Natural killer cell (primary cell): ENCODE measurements at regions not wholly inside any gene's neighbourhood (a gene's known extent, or its start where the extent isn't known, plus 50 kb on each side); places are given as distances from the start of the nearest gene placed in this dataset.

Experiments
- ATAC-seq, 3 donors: fragments of 150-1000 bp in 2 of 3; fragments of 200-7000 bp in 1 of 3; cut with Tn5 transposase; 1 replicate in 1 of 3; 2 replicates in 2 of 3; pipeline ENCODE4 v1.10.0; 2021; ENCODE audit warnings: mild to moderate bottlenecking in 2 of 3, moderate library complexity in 2 of 3
- DNase-seq, 2 donors: peaks; one replicate each; pipeline versions ENCODE4 v3.0.0 to v3.0.0-alpha.2; 2013 to 2021; ENCODE audit warnings: mixed read lengths in 1 of 2
- H3K27ac ChIP-seq: one replicate; pipeline ENCODE4 v1.5.1; 2013; ENCODE audit warnings: mild to moderate bottlenecking, low read length
- H3K27me3 ChIP-seq: one replicate; pipeline ENCODE4 v1.6.1; 2013; ENCODE audit warnings: low read length; ENCODE audit not compliant: control insufficient read depth, insufficient read depth
- H3K36me3 ChIP-seq: one replicate; pipeline ENCODE4 v1.6.1; 2013; ENCODE audit warnings: low read length; ENCODE audit not compliant: control insufficient read depth, insufficient read depth
- H3K4me1 ChIP-seq: one replicate; pipeline ENCODE4 v1.6.1; 2013; ENCODE audit warnings: low read length; ENCODE audit not compliant: control insufficient read depth, insufficient read depth
- H3K4me3 ChIP-seq: one replicate; pipeline ENCODE4 v1.5.1; 2013; ENCODE audit warnings: low read length
- H3K9me3 ChIP-seq: one replicate; pipeline ENCODE4 v1.6.1; 2013; ENCODE audit warnings: low read length; ENCODE audit not compliant: control insufficient read depth, insufficient read depth
- H3K27ac Mint-ChIP-seq, 2 donors: one replicate each; pipeline ENCODE4 v1.8.0; 2022; ENCODE audit warnings: mild to moderate bottlenecking in 2 of 2, mixed read lengths in 2 of 2, moderate library complexity in 1 of 2
- H3K27me3 Mint-ChIP-seq, 2 donors: one replicate each; pipeline ENCODE4 v1.8.0; 2022; ENCODE audit warnings: low read depth in 2 of 2, mixed read lengths in 2 of 2
- H3K36me3 Mint-ChIP-seq: one replicate; pipeline ENCODE4 v1.8.0; 2022; ENCODE audit warnings: mixed read lengths
- H3K4me1 Mint-ChIP-seq, 2 donors: one replicate each; pipeline ENCODE4 v1.8.0; 2022; ENCODE audit warnings: mixed read lengths in 2 of 2
- H3K4me3 Mint-ChIP-seq: one replicate; pipeline ENCODE4 v1.8.0; 2022; ENCODE audit warnings: mild to moderate bottlenecking, moderate library complexity, mixed read lengths
- H3K9me3 Mint-ChIP-seq, 2 donors: one replicate each; pipeline ENCODE4 v1.8.0; 2022; ENCODE audit warnings: mixed read lengths in 2 of 2
- CTCF ChIP-seq: fragments of 200-600 bp; IDR thresholded peaks from one replicate; pipeline ENCODE4 v1.8.0; 2022; ENCODE audit warnings: antibody characterized with exemption
- WGBS: methylation state at CpG from one replicate; pipeline ENCODE4 v1.1.7; 2013; ENCODE audit warnings: missing lambda C conversion rate; ENCODE audit not compliant: insufficient coverage; 5-methylcytosine and 5-hydroxymethylcytosine counted together
- intact Hi-C: fragments of 100-400 bp; cut with micrococcal nuclease; formaldehyde crosslinking; loops from one replicate; pipeline ENCODE4 v1.14.2; 2022

- ATAC-seq = no peak
- H3K4me1 ChIP-seq = no peaks in the 10 kb centered on the region
- Mint-ChIP-seq H3K4me3 (no peak overlapping the region), H3K27ac (no peak overlapping the region), H3K4me1 (no peaks in the 10 kb centered on the region), H3K27me3 (peaks cover 8 to 31% of the 10 kb centered on the region in 2 donors), H3K36me3 (no peaks in the 10 kb centered on the region), H3K9me3 (peaks cover 0 to 2% of the 10 kb centered on the region in 2 donors)
- no peak for TF ChIP-seq CTCF
- no peaks in the 10 kb centered on the region for H3K27me3 ChIP-seq
- no peak for DNase-seq
- no peaks in the 10 kb centered on the region for H3K36me3 ChIP-seq
- 88% methylated on average over 2 of the region's 3 CpGs for WGBS
- intact Hi-C loops = no loop called here
- no peaks in the 10 kb centered on the region for H3K9me3 ChIP-seq
- no peak overlapping the region for H3K27ac ChIP-seq
- H3K4me3 ChIP-seq = no peak overlapping the region
These were observed 641.0 kb upstream of the NRP1 start for GRCh38 chr10:33975481-33975880.

GRCh38 chr10:33974976-33975478 is 640.6 kb upstream of the NRP1 start:
- intact Hi-C loops = no loop called here

GRCh38 chr10:33968983-33969382 is 634.5 kb upstream of the NRP1 start:
- H3K4me1 Mint-ChIP-seq = no peaks in the 10 kb centered on the region
- no peak for TF ChIP-seq CTCF

More at GRCh38 chr10:33974976-33975478, 640.6 kb upstream of the NRP1 start:
- H3K4me3 Mint-ChIP-seq = no peak overlapping the region
- Histone ChIP-seq H3K9me3 (no peaks in the 10 kb centered on the region), H3K27ac (no peak overlapping the region), H3K4me3 (no peak overlapping the region), H3K27me3 (no peaks in the 10 kb centered on the region), H3K4me1 (no peaks in the 10 kb centered on the region), H3K36me3 (no peaks in the 10 kb centered on the region)
- peaks cover 8 to 30% of the 10 kb centered on the region in 2 donors for H3K27me3 Mint-ChIP-seq
- TF ChIP-seq CTCF = no peak
- no peak for ATAC-seq
- no peaks in the 10 kb centered on the region for H3K36me3 Mint-ChIP-seq
- WGBS = 70% methylated on average over 3 of the region's 4 CpGs
- no peak overlapping the region for H3K27ac Mint-ChIP-seq
- DNase-seq = no peak
- peaks cover 0 to 2% of the 10 kb centered on the region in 2 donors for H3K9me3 Mint-ChIP-seq
- H3K4me1 Mint-ChIP-seq = no peaks in the 10 kb centered on the region

GRCh38 chr10:33967606-33968120 is 633.2 kb upstream of the NRP1 start:
- Histone ChIP-seq H3K36me3 (no peaks in the 10 kb centered on the region), H3K27ac (no peak overlapping the region), H3K4me1 (no peaks in the 10 kb centered on the region), H3K9me3 (peaks cover 2% of the 10 kb centered on the region), H3K4me3 (no peak overlapping the region), H3K27me3 (no peaks in the 10 kb centered on the region)
- WGBS = 89% methylated on average over 4 of the region's 5 CpGs
- H3K27me3 Mint-ChIP-seq = peaks cover 2 to 23% of the 10 kb centered on the region in 2 donors
- ATAC-seq = no peak
- H3K4me3 Mint-ChIP-seq = no peak overlapping the region
- H3K36me3 Mint-ChIP-seq = no peaks in the 10 kb centered on the region
- TF ChIP-seq CTCF = no peak
- no peak overlapping the region for H3K27ac Mint-ChIP-seq
- no peaks in the 10 kb centered on the region for H3K4me1 Mint-ChIP-seq
- intact Hi-C loops = no loop called here
- H3K9me3 Mint-ChIP-seq = peaks cover 2% of the 10 kb centered on the region in 2 donors
- DNase-seq = no peak

More at GRCh38 chr10:33968983-33969382, 634.5 kb upstream of the NRP1 start:
- intact Hi-C loops = no loop called here
- 95% methylated on average over 1 of the region's 1 CpG for WGBS
- H3K4me3 ChIP-seq = no peak overlapping the region
- ATAC-seq = no peak
- H3K27ac ChIP-seq = no peak overlapping the region
- H3K9me3 ChIP-seq = peaks cover 2% of the 10 kb centered on the region
- Mint-ChIP-seq H3K9me3 (peaks cover 2% of the 10 kb centered on the region in 2 donors), H3K36me3 (no peaks in the 10 kb centered on the region), H3K4me3 (no peak overlapping the region), H3K27ac (no peak overlapping the region), H3K27me3 (peaks cover 2 to 24% of the 10 kb centered on the region in 2 donors)
- H3K4me1 ChIP-seq = no peaks in the 10 kb centered on the region
- no peaks in the 10 kb centered on the region for H3K36me3 ChIP-seq
- no peak for DNase-seq
- H3K27me3 ChIP-seq = no peaks in the 10 kb centered on the region
